IMR-90 (cell line): ENCODE measurements at regions not wholly inside any gene's neighbourhood (a gene's known extent, or its start where the extent isn't known, plus 50 kb on each side); places are given as distances from the start of the nearest gene placed in this dataset.

Experiments
- ATAC-seq: fragments of 200-7000 bp; cut with Tn5 transposase; 2 replicates; pipeline ENCODE4 v1.9.1; 2020; ENCODE audit warnings: low read depth, mild to moderate bottlenecking, moderate library complexity
- BruUV-seq: library from RNA; stranded (reverse); fragments of 400-500 nt; replicated peaks from 2 replicates; lab custom pipeline; 2021; lab: Mats Ljungman, UMichigan
- CTCF ChIA-PET: fragments of 300-600 bp; formaldehyde crosslinking; extraction: SDS; loops from one replicate; lab custom pipeline; 2021; ENCODE audit warnings: antibody characterized with exemption; lab: Yijun Ruan, JAX
- POLR2A ChIA-PET: fragments of 300-600 bp; sonication (Branson Sonifier 250); formaldehyde crosslinking; loops from one replicate; lab custom pipeline; 2022; ENCODE audit warnings: antibody characterized with exemption; ENCODE audit not compliant: unreplicated experiment; lab: Charles Lee
- DNase-seq: peaks from one replicate; pipeline ENCODE4 v3.0.0; 2013
- H2AFZ ChIP-seq: replicated peaks from 2 replicates; pipeline ENCODE3; 2013; ENCODE audit warnings: low read length, mild to moderate bottlenecking; ENCODE audit not compliant: poor library complexity
- H2AK5ac ChIP-seq: 2 replicates; pipeline ENCODE4 v1.6.1; 2013; ENCODE audit warnings: low read depth, low read length, inconsistent platforms
- H2AK9ac ChIP-seq: replicated peaks from 2 replicates; pipeline ENCODE3; 2013; ENCODE audit warnings: mild to moderate bottlenecking, low read depth, low read length, moderate library complexity; ENCODE audit not compliant: poor library complexity
- H2BK120ac ChIP-seq: 2 replicates; pipeline ENCODE4 v1.6.1; 2013; ENCODE audit warnings: low read depth, low read length, inconsistent platforms
- H2BK15ac ChIP-seq: 3 replicates; pipeline ENCODE4 v1.6.1; 2013; ENCODE audit warnings: low read depth, low read length, inconsistent platforms
- H2BK20ac ChIP-seq: 2 replicates; pipeline ENCODE4 v1.6.1; 2013; ENCODE audit warnings: low read depth, mild to moderate bottlenecking, inconsistent platforms, low read length, moderate library complexity
- H2BK5ac ChIP-seq: 2 replicates; pipeline ENCODE4 v1.6.1; 2013; ENCODE audit warnings: mild to moderate bottlenecking, low read depth, low read length, inconsistent platforms; ENCODE audit not compliant: poor library complexity, severe bottlenecking
- H3K14ac ChIP-seq: replicated peaks from 2 replicates; pipeline ENCODE4 v1.6.1; 2013; ENCODE audit warnings: low read depth, low read length, inconsistent platforms
- H3K18ac ChIP-seq: 2 replicates; pipeline ENCODE4 v1.6.1; 2013; ENCODE audit warnings: low read depth, low read length, control low read depth
- H3K23ac ChIP-seq: 2 replicates; pipeline ENCODE4 v1.6.1; 2013; ENCODE audit warnings: low read depth, low read length, inconsistent platforms
- H3K27ac ChIP-seq: 2 replicates; pipeline ENCODE4 v1.5.1; 2013; ENCODE audit warnings: mild to moderate bottlenecking, control low read depth, low read length; ENCODE audit not compliant: insufficient read depth
- H3K27me3 ChIP-seq: 2 replicates; pipeline ENCODE4 v1.6.1; 2013; ENCODE audit warnings: low read length; ENCODE audit not compliant: control insufficient read depth, insufficient read depth
- H3K36me3 ChIP-seq: 2 replicates; pipeline ENCODE4 v1.6.1; 2013; ENCODE audit warnings: low read length, mixed read lengths; ENCODE audit not compliant: control insufficient read depth, insufficient read depth
- H3K4ac ChIP-seq: 2 replicates; pipeline ENCODE4 v1.6.1; 2013; ENCODE audit warnings: low read depth, low read length, inconsistent platforms
- H3K4me1 ChIP-seq: 2 replicates; pipeline ENCODE4 v1.6.1; 2013; ENCODE audit warnings: low read length, mixed read lengths; ENCODE audit not compliant: control insufficient read depth, insufficient read depth
- H3K4me2 ChIP-seq: 2 replicates; pipeline ENCODE4 v1.6.1; 2013; ENCODE audit warnings: low read depth, mild to moderate bottlenecking, control low read depth, low read length, moderate library complexity
- H3K4me3 ChIP-seq: 2 replicates; pipeline ENCODE4 v1.5.1; 2013; ENCODE audit warnings: low read depth, mild to moderate bottlenecking, control low read depth, low read length, moderate library complexity; ENCODE audit not compliant: insufficient read depth
- H3K56ac ChIP-seq: 2 replicates; pipeline ENCODE4 v1.6.1; 2013; ENCODE audit warnings: low read length, inconsistent platforms; ENCODE audit not compliant: insufficient read depth; ENCODE audit errors: extremely low read depth
- H3K79me1 ChIP-seq, 2 experiments: 2 replicates each; pipeline ENCODE4 v1.6.1; 2013; ENCODE audit warnings: low read length in 2 of 2, inconsistent platforms in 1 of 2, low read depth in 1 of 2
- H3K9ac ChIP-seq: 2 replicates; pipeline ENCODE4 v1.6.1; 2013; ENCODE audit warnings: low read depth, low read length, control low read depth
- H3K9me1 ChIP-seq: 2 replicates; pipeline ENCODE4 v1.6.1; 2013; ENCODE audit warnings: low read length, inconsistent platforms; ENCODE audit not compliant: insufficient read depth
- H3K9me3 ChIP-seq: 2 replicates; pipeline ENCODE4 v1.6.1; 2013; ENCODE audit warnings: low read length; ENCODE audit not compliant: control insufficient read depth, insufficient read depth
- H4K20me1 ChIP-seq: 2 replicates; pipeline ENCODE4 v1.6.1; 2013; ENCODE audit warnings: low read length, inconsistent platforms; ENCODE audit not compliant: insufficient read depth
- H4K5ac ChIP-seq: 2 replicates; pipeline ENCODE4 v1.6.1; 2013; ENCODE audit warnings: mild to moderate bottlenecking, low read depth, low read length, control low read depth
- H4K8ac ChIP-seq, 2 experiments: 2 replicates each; pipeline ENCODE4 v1.6.1; 2013; ENCODE audit warnings: low read depth in 2 of 2, low read length in 2 of 2, control low read depth in 1 of 2, inconsistent platforms in 1 of 2
- H4K91ac ChIP-seq: 2 replicates; pipeline ENCODE4 v1.6.1; 2013; ENCODE audit warnings: low read depth, low read length, inconsistent platforms; ENCODE audit not compliant: insufficient read depth
- CEBPB ChIP-seq: IDR thresholded peaks from 2 replicates; pipeline ENCODE4 v1.6.1; 2012; ENCODE audit warnings: low read depth, low read length, improper control_type of control experiment
- SMC3 ChIP-seq: fragments of 150-350 bp; IDR thresholded peaks from 2 replicates; pipeline ENCODE4 v1.6.1; 2016; ENCODE audit warnings: low read depth, mild to moderate bottlenecking, antibody characterized with exemption, low read length, moderate library complexity
- whole genome bisulfite sequencing, 2 experiments: methylation state at CpG; one replicate each; pipeline versions ENCODE4 v1.1.5 to v1.1.7; 2013; ENCODE audit warnings: missing lambda C conversion rate in 2 of 2; ENCODE audit not compliant: insufficient read length in 1 of 2; ENCODE audit errors: extremely low coverage in 2 of 2; 5-methylcytosine and 5-hydroxymethylcytosine counted together
- dilution Hi-C: fragments of 300-500 bp; cut with HindIII; formaldehyde crosslinking; loops from one replicate; pipeline ENCODE4 v1.14.3; 2018; ENCODE audit warnings: low sequenced_read_pairs; ENCODE audit not compliant: unreplicated experiment
- in situ Hi-C: fragments of 300-500 bp; cut with MboI; formaldehyde crosslinking; loops from 3 replicates; pipeline ENCODE4 v1.14.3; 2019; ENCODE audit warnings: low sequenced_read_pairs, inconsistent platforms, mixed read lengths
- intact Hi-C: fragments of 100-400 bp; cut with micrococcal nuclease; formaldehyde crosslinking; loops from 2 replicates; pipeline ENCODE4 v1.10.0; 2022

- ChIA-PET CTCF (no interaction called here), POLR2A (no interaction called here)
- H3K23ac ChIP-seq, result no peak overlapping the region
- H2BK15ac ChIP-seq, result no peak overlapping the region
- no peak overlapping the region for H2BK5ac ChIP-seq
- H3K4me1 ChIP-seq, result no peaks in the 10 kb centered on the region
- ATAC-seq (no peak), DNase-seq (no peak)
- H3K18ac ChIP-seq, result no peak overlapping the region
- no peak for TF ChIP-seq CEBPB
- TF ChIP-seq SMC3, result no peak
- no TSS peak for BruUV-seq
- no peaks in the 10 kb centered on the region for H3K36me3 ChIP-seq
- no peak overlapping the region for H2AK5ac ChIP-seq
- no peak overlapping the region for H3K27ac ChIP-seq
- H4K91ac ChIP-seq, result no peak overlapping the region
- H2BK20ac ChIP-seq, result no peak overlapping the region
- in situ Hi-C loops (no loop called here), intact Hi-C loops (no loop called here), dilution Hi-C loops (no loop called here)
- whole genome bisulfite sequencing, 2 experiments, result no CpG with 5 or more reads among the region's 4 CpGs
- no peak overlapping the region for H3K4me2 ChIP-seq
- no peak overlapping the region for H3K4me3 ChIP-seq
- H3K56ac ChIP-seq, result no peak overlapping the region
- H3K4ac ChIP-seq, result no peak overlapping the region
- no peaks in the 10 kb centered on the region for H4K20me1 ChIP-seq
- no peak overlapping the region for H4K5ac ChIP-seq
- H3K14ac ChIP-seq, result no peak overlapping the region
- no peak overlapping the region for H2BK120ac ChIP-seq
- no peaks in the 10 kb centered on the region for H3K79me1 ChIP-seq
- H3K9ac ChIP-seq, result no peak overlapping the region
- H3K9me3 ChIP-seq, result no peaks in the 10 kb centered on the region
- H2AFZ ChIP-seq, result no peak overlapping the region
- no peaks in the 10 kb centered on the region for H3K9me1 ChIP-seq
- H3K27me3 ChIP-seq, result no peaks in the 10 kb centered on the region
- no peak overlapping the region for H4K8ac ChIP-seq
- H2AK9ac ChIP-seq, result no peak overlapping the region
Measured at GRCh38 chr3:74906181-74906580, 291.7 kb upstream of the CNTN3 start.
